Cardiac fibroblast (primary cell): ENCODE measurements at regions not wholly inside any gene's neighbourhood (a gene's known extent, or its start where the extent isn't known, plus 50 kb on each side); places are given as distances from the start of the nearest gene placed in this dataset.

Source experiments
- DNase-seq, 2 donors: peaks; one replicate each; pipeline versions ENCODE4 v3.0.0 to v3.0.0-alpha.2; 2010; ENCODE audit warnings: low read depth in 2 of 2
- H3K4me3 ChIP-seq, 2 donors: replicated peaks in 1 of 2; 1 replicate in 1 of 2; 2 replicates in 1 of 2; pipeline ENCODE4 v1.5.1; 2011; ENCODE audit warnings: low read depth in 2 of 2, low read length in 2 of 2, mild to moderate bottlenecking in 2 of 2, moderate library complexity in 1 of 2
- TF ChIP-seq, protein P1 (sequence below): IDR thresholded peaks from one replicate; pipeline ENCODE4 v1.5.1; 2011; ENCODE audit warnings: low read depth, mild to moderate bottlenecking, low read length, inconsistent platforms

DNA sequence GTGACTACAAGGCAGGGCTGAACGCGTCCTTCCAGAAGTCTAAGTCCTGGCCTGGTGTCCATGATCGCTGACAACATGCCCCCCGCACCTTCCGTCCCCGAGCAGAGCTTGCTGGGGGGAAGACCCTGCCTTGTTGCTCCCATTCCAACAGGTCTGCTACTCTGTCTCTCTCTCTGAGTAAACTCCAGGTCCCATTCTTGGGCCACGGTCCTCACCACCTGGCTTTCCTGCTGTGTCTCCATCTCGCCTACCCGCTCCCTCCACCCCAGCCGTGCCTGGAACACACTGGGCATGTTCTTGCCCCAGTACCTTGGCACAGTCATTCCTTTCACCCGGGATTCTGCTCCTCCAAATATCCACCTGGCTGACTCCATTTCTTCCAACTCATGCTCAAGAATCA lies 162.3 kb downstream of the BMP7 start:
- no peak overlapping the region for H3K4me3 ChIP-seq
- no peak for DNase-seq
- TF ChIP-seq, protein P1, sequence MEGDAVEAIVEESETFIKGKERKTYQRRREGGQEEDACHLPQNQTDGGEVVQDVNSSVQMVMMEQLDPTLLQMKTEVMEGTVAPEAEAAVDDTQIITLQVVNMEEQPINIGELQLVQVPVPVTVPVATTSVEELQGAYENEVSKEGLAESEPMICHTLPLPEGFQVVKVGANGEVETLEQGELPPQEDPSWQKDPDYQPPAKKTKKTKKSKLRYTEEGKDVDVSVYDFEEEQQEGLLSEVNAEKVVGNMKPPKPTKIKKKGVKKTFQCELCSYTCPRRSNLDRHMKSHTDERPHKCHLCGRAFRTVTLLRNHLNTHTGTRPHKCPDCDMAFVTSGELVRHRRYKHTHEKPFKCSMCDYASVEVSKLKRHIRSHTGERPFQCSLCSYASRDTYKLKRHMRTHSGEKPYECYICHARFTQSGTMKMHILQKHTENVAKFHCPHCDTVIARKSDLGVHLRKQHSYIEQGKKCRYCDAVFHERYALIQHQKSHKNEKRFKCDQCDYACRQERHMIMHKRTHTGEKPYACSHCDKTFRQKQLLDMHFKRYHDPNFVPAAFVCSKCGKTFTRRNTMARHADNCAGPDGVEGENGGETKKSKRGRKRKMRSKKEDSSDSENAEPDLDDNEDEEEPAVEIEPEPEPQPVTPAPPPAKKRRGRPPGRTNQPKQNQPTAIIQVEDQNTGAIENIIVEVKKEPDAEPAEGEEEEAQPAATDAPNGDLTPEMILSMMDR: no peak

DNA sequence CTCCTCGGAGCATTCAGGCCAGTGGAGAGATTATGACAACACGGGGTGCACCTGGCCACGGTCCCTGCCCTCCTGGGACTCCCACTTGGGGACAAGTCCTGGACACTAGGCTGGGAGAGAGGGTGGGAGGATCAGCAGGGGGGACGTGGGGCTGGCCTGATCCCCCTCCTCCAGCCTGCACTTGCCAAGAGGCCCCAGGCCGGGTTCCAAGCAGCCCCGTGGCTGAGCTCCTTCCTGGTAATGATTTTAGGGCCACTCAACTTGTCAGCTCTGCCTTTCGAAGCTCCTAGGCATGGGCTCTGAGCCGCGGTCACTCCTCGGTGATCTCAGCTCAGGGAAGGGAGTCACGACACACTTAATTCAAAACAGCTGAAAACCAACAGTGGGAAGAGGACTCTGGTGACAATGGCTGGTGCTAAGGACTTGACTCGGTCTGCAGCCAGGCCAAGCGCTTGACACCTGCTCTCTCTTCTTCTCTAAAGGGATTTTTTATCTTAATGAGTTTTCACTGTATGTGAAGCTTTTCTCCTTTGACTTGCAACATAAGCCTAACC lies 161.7 kb downstream of the BMP7 start:
- no peak overlapping the region for H3K4me3 ChIP-seq
- TF ChIP-seq, protein P1: no peak
- DNase-seq: no peak

DNA sequence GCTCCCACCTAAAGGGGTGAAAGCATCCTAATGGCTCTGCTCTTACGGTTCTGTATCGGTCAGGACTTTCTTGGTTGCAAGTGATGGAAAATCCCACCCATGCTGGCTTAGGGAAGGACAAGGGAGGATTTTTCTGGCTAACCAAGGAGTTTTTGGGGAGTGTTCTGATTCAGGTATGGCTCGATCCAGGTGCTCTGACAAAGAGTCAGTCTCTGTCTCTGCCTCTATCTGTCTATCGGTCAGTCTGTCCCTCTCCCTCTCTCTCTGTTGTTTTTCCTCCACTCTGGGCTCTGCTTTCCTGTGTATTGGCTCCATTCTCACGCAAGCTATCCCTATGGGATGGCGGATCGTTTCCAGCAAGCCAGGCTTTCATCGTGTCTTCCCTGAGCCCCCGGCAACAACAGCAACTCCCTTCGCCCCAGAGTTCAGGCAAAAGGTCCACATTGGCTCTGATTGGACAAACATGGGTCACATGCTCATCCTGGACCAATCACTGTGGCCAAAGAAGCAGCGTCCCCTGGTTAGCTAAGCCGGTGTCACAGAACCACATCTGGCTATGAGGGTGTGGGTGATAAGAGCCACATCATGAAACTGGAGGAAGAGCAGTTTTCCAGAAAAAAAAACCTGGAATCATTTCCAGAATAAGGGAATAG lies 160.3 kb downstream of the BMP7 start:
- TF ChIP-seq, protein P1: no peak
- H3K4me3 ChIP-seq: no peak overlapping the region
- no peak for DNase-seq

DNA sequence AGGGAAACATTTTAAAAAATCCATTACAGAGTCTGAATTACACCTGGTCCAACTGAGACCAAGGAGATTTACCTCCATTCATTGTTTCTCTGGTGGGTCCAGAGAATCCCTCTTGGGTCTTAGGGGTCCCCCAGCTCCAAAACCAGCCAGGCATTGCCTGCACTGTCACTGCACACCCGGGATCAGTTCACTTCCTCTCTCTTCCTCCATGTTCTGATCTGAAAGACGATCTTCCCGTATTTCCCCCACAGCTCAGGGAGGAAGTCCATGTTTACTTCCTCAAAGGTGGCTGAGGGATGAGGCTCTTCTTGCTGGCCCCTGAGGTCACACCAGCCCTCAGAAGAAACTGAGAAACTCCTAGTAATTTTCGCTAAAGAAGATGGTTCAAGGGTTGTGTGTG lies 159.7 kb downstream of the BMP7 start:
- TF ChIP-seq, protein P1: no peak
- no peak for DNase-seq
- no peak overlapping the region for H3K4me3 ChIP-seq

DNA sequence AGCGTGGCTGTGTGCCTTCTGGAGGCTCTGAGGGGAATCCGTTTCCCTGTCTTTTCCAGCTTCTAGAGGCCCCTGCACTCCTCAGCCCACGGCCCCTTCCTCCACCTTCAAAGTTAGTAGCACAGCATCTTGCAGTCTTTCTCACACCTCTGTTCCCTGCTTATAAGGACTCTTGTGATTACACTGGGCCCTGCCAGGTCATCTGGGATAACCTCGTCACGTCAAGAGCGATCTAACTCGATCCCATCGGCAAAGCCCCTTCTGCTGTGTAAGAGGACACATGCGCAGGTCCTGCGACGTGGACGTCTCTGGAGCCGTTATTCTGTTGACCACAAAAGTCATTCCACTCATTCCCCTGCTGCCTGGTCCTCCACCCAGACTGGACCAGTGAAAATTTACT lies 159.2 kb downstream of the BMP7 start:
- DNase-seq: no peak
- TF ChIP-seq, protein P1: no peak
- no peak overlapping the region for H3K4me3 ChIP-seq

DNA sequence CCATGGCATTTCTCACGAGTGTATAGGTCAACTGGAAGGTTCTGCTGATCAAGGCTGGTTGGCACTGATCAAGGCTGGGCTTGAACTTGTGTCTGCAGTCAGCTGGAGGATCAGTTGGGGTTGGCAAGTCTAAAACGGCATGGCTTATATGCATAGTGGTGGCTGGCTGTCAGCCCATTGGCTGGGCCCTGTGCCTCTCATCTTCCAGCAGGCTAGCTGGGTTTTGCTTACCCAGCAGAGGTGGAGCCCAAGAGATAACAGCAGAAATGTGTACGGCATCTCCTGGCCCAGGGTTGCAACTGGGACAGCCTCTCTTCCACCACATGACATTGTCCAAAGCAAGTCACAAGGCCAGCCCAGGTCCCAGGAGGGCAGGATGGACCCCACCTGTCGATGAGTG lies 158.2 kb downstream of the BMP7 start:
- H3K4me3 ChIP-seq: no peak overlapping the region
- TF ChIP-seq, protein P1: no peak
- no peak for DNase-seq
